Hepatocyte (in vitro differentiated cells): ENCODE measurements at regions not wholly inside any gene's neighbourhood (a gene's known extent, or its start where the extent isn't known, plus 50 kb on each side); places are given as distances from the start of the nearest gene placed in this dataset.

ENCODE experiments used
- DNase-seq: peaks from one replicate; pipeline ENCODE4 v3.0.0-alpha.2; 2016; ENCODE audit warnings: low spot score
- H2AFZ ChIP-seq: fragments of 200-600 bp; sonication (generic); 2 replicates; pipeline ENCODE4 v1.6.0; 2016; ENCODE audit warnings: antibody characterized with exemption, mild to moderate bottlenecking
- H3K27ac ChIP-seq: fragments of 200-600 bp; sonication (generic); 2 replicates; pipeline ENCODE4 v1.5.1; 2016; ENCODE audit warnings: mild to moderate bottlenecking
- H3K27me3 ChIP-seq: fragments of 200-600 bp; sonication (generic); 2 replicates; pipeline ENCODE4 v1.6.1; 2016
- H3K36me3 ChIP-seq: fragments of 200-600 bp; sonication (generic); replicated peaks from 2 replicates; pipeline ENCODE4 v1.5.1; 2016; ENCODE audit warnings: low read depth; ENCODE audit not compliant: insufficient read depth
- H3K4me1 ChIP-seq: fragments of 200-600 bp; sonication (generic); 2 replicates; pipeline ENCODE4 v1.5.1; 2016; ENCODE audit warnings: mild to moderate bottlenecking, moderate library complexity; ENCODE audit not compliant: insufficient read depth
- H3K4me2 ChIP-seq: fragments of 200-600 bp; sonication (generic); 2 replicates; pipeline ENCODE4 v1.6.0; 2016
- H3K4me3 ChIP-seq: fragments of 200-600 bp; sonication (generic); 2 replicates; pipeline ENCODE4 v1.5.1; 2016; ENCODE audit warnings: mild to moderate bottlenecking
- H3K79me2 ChIP-seq: fragments of 200-600 bp; sonication (generic); 2 replicates; pipeline ENCODE4 v1.6.0; 2017; ENCODE audit warnings: mild to moderate bottlenecking
- H3K9me2 ChIP-seq: fragments of 200-600 bp; sonication (generic); replicated peaks from 2 replicates; pipeline ENCODE4 v1.6.0; 2017; ENCODE audit warnings: mild to moderate bottlenecking; ENCODE audit not compliant: insufficient read depth
- H3K9me3 ChIP-seq: fragments of 200-600 bp; sonication (generic); 2 replicates; pipeline ENCODE4 v1.5.1; 2016; ENCODE audit warnings: low read depth, mild to moderate bottlenecking
- H4K20me1 ChIP-seq: fragments of 200-600 bp; sonication (generic); 2 replicates; pipeline ENCODE4 v1.6.0; 2016; ENCODE audit warnings: mild to moderate bottlenecking; ENCODE audit not compliant: insufficient read depth, poor library complexity, severe bottlenecking
- CTCF ChIP-seq: fragments of 200-600 bp; sonication (generic); IDR thresholded peaks from 2 replicates; pipeline ENCODE4 v1.5.1; 2016; ENCODE audit warnings: antibody characterized with exemption, mild to moderate bottlenecking; ENCODE audit not compliant: poor library complexity
- EZH2 ChIP-seq: fragments of 200-600 bp; sonication (generic); IDR thresholded peaks from 2 replicates; pipeline ENCODE4 v1.6.1; 2016; ENCODE audit warnings: antibody characterized with exemption, mild to moderate bottlenecking, borderline replicate concordance
- EZH2phosphoT487 ChIP-seq: fragments of 200-600 bp; sonication (generic); IDR thresholded peaks from one replicate; pipeline ENCODE4 v1.6.1; 2018; ENCODE audit warnings: antibody characterized with exemption, mild to moderate bottlenecking, low read depth, moderate library complexity; ENCODE audit not compliant: unreplicated experiment, severe bottlenecking
- WGBS: methylation state at CpG from one replicate; pipeline ENCODE4 v1.1.6; 2016; ENCODE audit warnings: low lambda C conversion rate; ENCODE audit errors: missing lambda C conversion rate; 5-methylcytosine and 5-hydroxymethylcytosine counted together

GRCh38 chrX:9114245-9114644 is 80.3 kb upstream of the FAM9B start:
- no peaks in the 10 kb centered on the region for H3K9me2 ChIP-seq
- H3K4me1 ChIP-seq: no peaks in the 10 kb centered on the region
- no peak overlapping the region for H3K27ac ChIP-seq
- H3K27me3 ChIP-seq: no peaks in the 10 kb centered on the region
- H3K4me2 ChIP-seq: no peak overlapping the region
- no peak overlapping the region for H3K4me3 ChIP-seq
- 78% methylated on average over 2 of the region's 2 CpGs for WGBS
- no peaks in the 10 kb centered on the region for H4K20me1 ChIP-seq
- TF ChIP-seq EZH2phosphoT487 (no peak), CTCF (no peak), EZH2 (no peak)
- H3K36me3 ChIP-seq: no peaks in the 10 kb centered on the region
- H3K9me3 ChIP-seq: no peaks in the 10 kb centered on the region
- no peak overlapping the region for H2AFZ ChIP-seq
- DNase-seq: no peak
- no peaks in the 10 kb centered on the region for H3K79me2 ChIP-seq

- no peak for TF ChIP-seq CTCF
- no peak for TF ChIP-seq EZH2
- no peak for TF ChIP-seq EZH2phosphoT487
- H2AFZ ChIP-seq: no peak overlapping the region
- no peaks in the 10 kb centered on the region for H3K4me1 ChIP-seq
- H3K79me2 ChIP-seq: no peaks in the 10 kb centered on the region
- no peaks in the 10 kb centered on the region for H4K20me1 ChIP-seq
- no peaks in the 10 kb centered on the region for H3K9me2 ChIP-seq
- no peaks in the 10 kb centered on the region for H3K27me3 ChIP-seq
- H3K36me3 ChIP-seq: no peaks in the 10 kb centered on the region
- H3K4me2 ChIP-seq: no peak overlapping the region
- H3K27ac ChIP-seq: no peak overlapping the region
- H3K9me3 ChIP-seq: no peaks in the 10 kb centered on the region
- H3K4me3 ChIP-seq: no peak overlapping the region
- 58% methylated on average over 1 of the region's 1 CpG for WGBS
- no peak for DNase-seq
Observed at GRCh38 chrX:9117851-9118250, 83.9 kb upstream of the FAM9B start.

- no peaks in the 10 kb centered on the region for H3K4me1 ChIP-seq
- H3K27me3 ChIP-seq: no peaks in the 10 kb centered on the region
- 63% methylated on average over 6 of the region's 6 CpGs for WGBS
Observed at GRCh38 chrX:9122519-9123245, 88.8 kb upstream of the FAM9B start.

More at GRCh38 chrX:9122519-9123245, 88.8 kb upstream of the FAM9B start:
- H3K9me2 ChIP-seq: no peaks in the 10 kb centered on the region
- DNase-seq: no peak
- no peaks in the 10 kb centered on the region for H3K79me2 ChIP-seq
- no peaks in the 10 kb centered on the region for H3K9me3 ChIP-seq
- H4K20me1 ChIP-seq: no peaks in the 10 kb centered on the region
- no peak overlapping the region for H3K4me3 ChIP-seq
- H2AFZ ChIP-seq: no peak overlapping the region
- TF ChIP-seq EZH2: no peak
- TF ChIP-seq CTCF: no peak
- TF ChIP-seq EZH2phosphoT487: no peak
- no peaks in the 10 kb centered on the region for H3K36me3 ChIP-seq
- no peak overlapping the region for H3K27ac ChIP-seq
- no peak overlapping the region for H3K4me2 ChIP-seq
